Activated CD4-positive, alpha-beta T cell treated with anti-CD3 and anti-CD28 coated beads, Interleukin-2, amount 10 ng/mL, durations not matched to agents 7 days and 5 days (primary cell): ENCODE measurements at regions not wholly inside any gene's neighbourhood (a gene's known extent, or its start where the extent isn't known, plus 50 kb on each side); places are given as distances from the start of the nearest gene placed in this dataset.
"Not testable (repeated sequence)": the region's sequence is repeated elsewhere in the genome, so short reads cannot be mapped to it uniquely, and the experiment has no call there.

Source experiments
- CTCF ChIA-PET: fragments of 350-600 bp; sonication (Branson Sonifier 250); formaldehyde crosslinking; loops from one replicate; lab custom pipeline; 2021; ENCODE audit warnings: antibody characterized with exemption; lab: Charles Lee
- POLR2A ChIA-PET: fragments of 350-600 bp; sonication (Branson Sonifier 250); formaldehyde crosslinking; loops from one replicate; lab custom pipeline; 2021; ENCODE audit warnings: antibody characterized with exemption; lab: Charles Lee
- DNase-seq: peaks from one replicate; pipeline ENCODE4 v3.0.0-alpha.2; 2020
- H3K27ac Mint-ChIP-seq: one replicate; pipeline ENCODE4 v1.8.0; 2021; ENCODE audit warnings: mild to moderate bottlenecking, moderate library complexity, mixed read lengths
- H3K27me3 Mint-ChIP-seq: one replicate; pipeline ENCODE4 v1.8.0; 2021; ENCODE audit warnings: mixed read lengths
- H3K36me3 Mint-ChIP-seq: one replicate; pipeline ENCODE4 v1.8.0; 2021; ENCODE audit warnings: low read depth, mixed read lengths
- H3K4me1 Mint-ChIP-seq: one replicate; pipeline ENCODE4 v1.8.0; 2021; ENCODE audit warnings: mixed read lengths
- H3K4me3 Mint-ChIP-seq: one replicate; pipeline ENCODE4 v1.8.0; 2021; ENCODE audit warnings: mild to moderate bottlenecking, moderate library complexity, mixed read lengths
- H3K9me3 Mint-ChIP-seq: one replicate; pipeline ENCODE4 v1.8.0; 2021; ENCODE audit warnings: mixed read lengths

DNA sequence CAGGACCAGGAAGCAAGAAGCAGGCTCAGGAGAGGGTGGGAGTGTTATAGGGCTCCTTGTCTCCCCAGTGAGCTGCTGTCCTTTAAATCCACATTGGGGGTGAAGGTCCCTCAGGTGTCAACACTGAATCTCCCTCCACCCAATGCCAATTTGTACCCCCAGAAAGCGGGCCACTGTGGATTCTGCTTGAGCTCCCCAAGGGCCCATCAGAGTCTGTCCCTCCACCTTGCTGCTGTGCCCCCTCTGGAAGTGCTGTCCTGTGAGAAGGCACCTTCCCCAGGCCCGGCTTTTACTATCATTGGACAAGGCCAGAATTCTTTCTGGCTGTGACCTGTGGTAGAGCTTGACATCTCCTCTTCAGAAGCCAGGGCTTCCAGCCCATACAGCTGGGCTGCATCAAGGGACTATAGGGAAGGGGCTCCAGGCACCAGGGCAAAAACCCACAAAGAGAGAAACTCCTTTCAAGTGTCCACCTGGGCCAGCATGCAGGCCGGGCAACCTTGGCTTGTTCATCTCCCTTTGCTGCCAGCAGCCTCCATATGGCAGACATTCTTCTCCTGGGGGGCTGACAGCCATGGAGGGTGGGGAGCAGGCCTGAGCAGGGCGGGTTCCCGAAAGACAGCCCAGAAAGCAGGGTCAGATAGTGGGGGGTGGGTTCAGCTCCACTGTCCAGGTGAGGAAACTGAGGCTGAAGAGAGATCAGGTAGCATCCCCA is 63.7 kb upstream of the TAMM41 start:
- H3K36me3 Mint-ChIP-seq, H3K27me3 Mint-ChIP-seq, H3K27ac Mint-ChIP-seq, H3K9me3 Mint-ChIP-seq, CTCF ChIA-PET, H3K4me1 Mint-ChIP-seq, H3K4me3 Mint-ChIP-seq, DNase-seq: not testable (repeated sequence)
- POLR2A ChIA-PET: interaction anchor here (0.6 kb wide), 1 partner anchor 522 kb away, joined by 4 read pairs; no protein-coding TSS in a partner anchor

DNA sequence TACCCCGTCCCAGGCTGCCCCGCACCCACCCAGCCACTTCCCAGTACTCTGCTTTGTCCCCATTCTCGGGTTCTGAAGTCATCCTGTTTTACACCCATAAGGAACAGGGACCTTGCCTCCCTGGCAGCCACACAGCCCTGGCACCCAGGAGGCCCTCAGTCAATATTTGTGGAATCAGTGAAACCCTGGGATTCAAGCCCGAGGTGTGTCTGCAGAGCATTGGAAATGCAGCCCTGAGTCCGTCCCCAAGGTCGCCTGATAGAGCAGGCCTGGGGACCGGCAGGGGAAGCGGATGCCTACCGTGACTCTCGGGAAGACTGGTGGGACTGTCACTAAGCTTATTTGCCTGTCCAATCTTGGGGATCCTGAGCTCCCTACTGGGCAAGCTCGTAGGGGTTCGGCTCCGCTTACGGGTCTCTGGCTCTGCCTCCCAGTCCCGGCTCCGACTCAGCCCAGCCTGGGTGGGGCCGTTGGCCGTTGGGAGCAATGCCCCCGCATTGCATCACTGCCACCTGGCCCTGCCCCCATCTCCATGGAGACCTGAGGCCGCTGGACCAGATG is 64.4 kb upstream of the TAMM41 start:
- Mint-ChIP-seq H3K4me1 (peaks cover 2% of the 10 kb centered on the region), H3K36me3 (no peaks in the 10 kb centered on the region), H3K27ac (no peak overlapping the region), H3K9me3 (no peaks in the 10 kb centered on the region), H3K4me3 (no peak overlapping the region), H3K27me3 (no peaks in the 10 kb centered on the region)
- ChIA-PET POLR2A (no interaction called here), CTCF (no interaction called here)
- DNase-seq: no peak

DNA sequence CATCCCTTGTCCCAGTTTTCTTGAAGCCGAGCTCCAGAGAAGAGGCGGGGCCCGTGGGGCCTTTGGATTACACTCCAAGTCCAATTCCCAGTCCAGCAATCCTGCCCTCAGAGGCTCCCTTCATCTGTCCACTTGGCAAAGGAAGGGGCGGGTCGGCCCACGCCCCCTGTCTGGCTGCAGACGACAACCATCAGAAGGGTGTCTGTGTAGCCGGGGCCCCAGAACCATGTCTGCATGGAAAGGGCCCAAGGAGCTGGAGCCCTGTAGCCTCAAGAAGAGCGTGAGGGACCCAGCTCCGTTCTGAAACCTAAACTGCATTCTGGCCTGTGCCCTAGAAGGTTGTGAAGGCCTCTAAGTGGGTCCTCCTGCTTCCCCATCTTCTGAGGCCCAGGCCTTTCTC is 65.2 kb upstream of the TAMM41 start:
- H3K27me3 Mint-ChIP-seq, POLR2A ChIA-PET, CTCF ChIA-PET, H3K36me3 Mint-ChIP-seq, DNase-seq, H3K9me3 Mint-ChIP-seq, H3K4me1 Mint-ChIP-seq, H3K4me3 Mint-ChIP-seq, H3K27ac Mint-ChIP-seq: not testable (repeated sequence)

DNA sequence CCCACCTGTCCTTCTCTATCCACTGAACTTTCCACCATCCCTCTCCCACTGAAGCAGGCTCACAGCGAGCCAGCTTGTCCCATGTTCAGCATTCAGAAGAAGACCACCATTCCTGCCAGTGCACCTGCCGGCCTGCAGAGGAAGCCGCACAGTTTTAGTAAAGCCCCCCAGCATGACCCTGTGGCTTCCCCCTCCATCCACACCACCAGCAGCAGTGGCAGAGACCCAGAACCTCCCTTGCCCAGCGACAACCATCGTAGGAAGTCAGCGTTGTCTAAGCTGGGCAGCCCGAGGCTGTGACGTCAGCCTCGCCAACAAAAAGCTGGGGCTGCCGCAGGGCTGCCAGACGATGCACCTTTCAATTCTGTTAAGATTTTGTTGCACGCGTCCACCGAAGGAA is 66.6 kb upstream of the TAMM41 start:
- Mint-ChIP-seq H3K27ac (no peak overlapping the region), H3K9me3 (no peaks in the 10 kb centered on the region), H3K4me3 (no peak overlapping the region), H3K27me3 (no peaks in the 10 kb centered on the region), H3K4me1 (peaks cover 2% of the 10 kb centered on the region), H3K36me3 (no peaks in the 10 kb centered on the region)
- no peak for DNase-seq
- ChIA-PET POLR2A (no interaction called here), CTCF (no interaction called here)

DNA sequence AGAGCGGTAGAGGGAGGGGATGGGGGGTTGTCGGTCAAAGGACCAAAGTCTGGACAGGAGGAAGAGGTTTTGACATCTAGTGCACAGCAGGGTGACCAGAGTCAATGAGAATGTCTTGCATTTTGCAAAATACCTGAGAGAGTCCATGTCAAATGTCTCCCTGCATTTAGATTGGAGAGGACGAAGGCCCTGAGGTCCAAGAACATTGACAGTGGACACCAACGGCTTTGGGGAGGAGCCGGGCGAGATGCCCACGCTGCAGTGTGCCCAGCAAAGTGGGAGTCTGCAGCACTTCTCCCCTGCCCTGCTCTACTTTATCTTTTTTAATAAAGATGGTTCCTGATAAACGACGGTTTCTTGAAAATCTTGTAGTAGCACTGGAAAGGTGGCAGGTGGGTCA is 67.4 kb upstream of the TAMM41 start:
- H3K27me3 Mint-ChIP-seq: no peaks in the 10 kb centered on the region
- H3K9me3 Mint-ChIP-seq: no peaks in the 10 kb centered on the region
- no peak for DNase-seq
- no peak overlapping the region for H3K27ac Mint-ChIP-seq
- no peaks in the 10 kb centered on the region for H3K36me3 Mint-ChIP-seq
- ChIA-PET CTCF (no interaction called here), POLR2A (no interaction called here)
- H3K4me3 Mint-ChIP-seq: no peak overlapping the region
- H3K4me1 Mint-ChIP-seq: peaks cover 2% of the 10 kb centered on the region

DNA sequence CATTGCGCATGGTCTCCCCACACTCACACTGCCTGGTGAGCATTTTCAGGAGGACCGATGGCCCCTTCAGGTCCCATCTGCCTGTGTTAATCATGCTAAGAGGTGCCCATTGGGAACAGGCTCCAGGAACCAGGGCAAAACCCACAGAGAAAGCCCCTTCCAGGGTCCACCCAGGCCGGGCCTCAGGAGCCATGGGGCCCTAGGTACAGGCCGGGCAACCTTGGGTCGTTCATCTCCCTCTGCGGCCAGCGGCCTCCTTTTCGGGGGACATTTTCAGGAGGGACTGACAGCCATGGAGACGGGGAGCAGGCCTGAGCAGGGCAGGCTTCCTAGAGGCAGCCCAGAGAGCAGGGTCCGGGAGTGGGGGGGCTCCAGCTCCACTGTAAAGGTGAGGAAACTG is 68.0 kb upstream of the TAMM41 start:
- Mint-ChIP-seq H3K9me3 (no peaks in the 10 kb centered on the region), H3K27ac (no peak overlapping the region), H3K36me3 (no peaks in the 10 kb centered on the region), H3K4me1 (no peaks in the 10 kb centered on the region), H3K4me3 (no peak overlapping the region), H3K27me3 (peaks cover 3% of the 10 kb centered on the region)
- no peak for DNase-seq
- ChIA-PET POLR2A (no interaction called here), CTCF (no interaction called here)

DNA sequence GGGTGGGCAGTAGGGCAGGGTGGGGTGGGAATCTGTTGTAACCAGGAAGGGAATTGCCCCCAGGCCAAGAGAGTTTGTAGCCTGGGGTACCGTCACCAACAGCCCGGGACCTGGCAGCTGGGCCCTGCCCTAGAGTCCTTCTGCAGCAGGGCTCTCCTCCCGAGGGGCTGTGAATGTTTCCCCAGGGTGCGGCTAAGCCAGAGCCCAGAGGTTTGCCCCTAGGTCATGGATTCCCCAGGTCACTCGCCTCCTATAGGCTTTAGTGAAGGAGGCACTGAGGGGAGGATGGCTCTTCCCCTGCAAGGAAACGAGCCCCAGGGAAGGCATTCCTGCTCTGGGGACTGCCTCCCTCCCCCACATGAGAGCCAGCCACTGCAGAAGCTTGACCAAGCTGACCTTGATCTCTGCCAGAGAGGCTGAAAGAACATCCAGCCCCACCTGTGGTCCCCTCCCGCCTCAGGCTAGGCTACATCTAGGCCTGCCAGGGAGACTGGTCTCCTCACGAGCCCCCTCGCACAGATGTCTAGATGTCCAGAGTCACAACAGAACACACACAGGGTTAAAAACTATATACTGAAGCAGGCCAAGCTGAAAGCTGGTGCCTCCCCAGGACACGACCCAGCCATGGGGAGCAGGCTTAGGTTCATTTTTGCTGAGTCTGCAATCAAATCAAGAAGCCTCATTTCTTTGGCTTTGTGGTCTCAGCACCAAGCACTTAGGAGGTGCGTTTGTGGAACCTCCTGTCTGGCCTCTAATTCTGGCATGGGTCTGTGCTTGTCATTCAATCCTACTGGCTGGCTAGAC is 69.1 kb upstream of the TAMM41 start:
- no peak overlapping the region for H3K27ac Mint-ChIP-seq
- H3K9me3 Mint-ChIP-seq: no peaks in the 10 kb centered on the region
- H3K4me3 Mint-ChIP-seq: no peak overlapping the region
- ChIA-PET POLR2A (no interaction called here), CTCF (interaction anchor here (0.6 kb wide), 1 partner anchor 64 kb away, joined by 3 read pairs; no protein-coding TSS in a partner anchor)
- no peak for DNase-seq
- no peaks in the 10 kb centered on the region for H3K4me1 Mint-ChIP-seq
- no peaks in the 10 kb centered on the region for H3K36me3 Mint-ChIP-seq
- peaks cover 4% of the 10 kb centered on the region for H3K27me3 Mint-ChIP-seq

DNA sequence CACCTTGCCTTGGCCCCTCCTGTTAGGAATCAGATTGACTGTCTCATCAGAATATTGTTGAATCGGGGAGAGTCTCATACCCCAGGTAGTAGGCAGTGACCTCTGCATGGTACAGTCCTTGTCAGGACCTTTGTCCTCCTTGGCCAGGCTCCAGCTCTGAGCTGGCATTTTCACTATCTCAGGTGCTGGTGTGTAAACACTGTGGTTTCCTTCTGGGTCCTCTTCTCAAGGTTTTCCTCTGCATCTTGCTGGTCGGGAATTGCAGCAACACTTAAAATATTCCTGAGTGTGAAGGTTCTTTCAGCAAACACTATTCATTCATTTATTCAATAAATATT is 69.7 kb upstream of the TAMM41 start:
- DNase-seq, H3K4me3 Mint-ChIP-seq, POLR2A ChIA-PET, H3K4me1 Mint-ChIP-seq, H3K27me3 Mint-ChIP-seq, H3K36me3 Mint-ChIP-seq, H3K27ac Mint-ChIP-seq, H3K9me3 Mint-ChIP-seq: not testable (repeated sequence)
- CTCF ChIA-PET: interaction anchor here (0.6 kb wide), 1 partner anchor 64 kb away, joined by 3 read pairs; no protein-coding TSS in a partner anchor

DNA sequence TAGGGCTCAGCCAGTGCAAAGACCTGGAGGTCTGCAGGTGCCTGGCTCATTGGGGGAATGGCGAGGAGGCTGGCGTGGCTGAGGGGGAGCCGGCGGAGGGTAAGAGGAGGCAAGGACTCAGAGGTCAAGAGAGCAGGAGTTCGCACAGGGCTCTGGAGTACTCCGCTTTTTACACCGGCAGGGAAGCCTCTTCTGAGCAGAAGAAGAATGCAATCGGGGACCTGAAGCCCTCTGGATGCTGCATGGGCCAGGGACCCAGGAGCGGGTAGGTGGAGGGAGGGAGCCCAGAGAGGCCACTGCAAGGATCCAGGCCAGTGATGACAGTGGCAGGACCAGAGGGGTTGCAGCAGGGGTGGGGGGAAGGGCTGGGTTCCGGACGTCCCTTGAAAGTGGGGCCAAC is 70.4 kb upstream of the TAMM41 start:
- Mint-ChIP-seq H3K9me3 (no peaks in the 10 kb centered on the region), H3K27ac (no peak overlapping the region), H3K4me3 (no peak overlapping the region), H3K27me3 (peaks cover 4% of the 10 kb centered on the region), H3K36me3 (no peaks in the 10 kb centered on the region), H3K4me1 (no peaks in the 10 kb centered on the region)
- no peak for DNase-seq
- ChIA-PET POLR2A (no interaction called here), CTCF (no interaction called here)

DNA sequence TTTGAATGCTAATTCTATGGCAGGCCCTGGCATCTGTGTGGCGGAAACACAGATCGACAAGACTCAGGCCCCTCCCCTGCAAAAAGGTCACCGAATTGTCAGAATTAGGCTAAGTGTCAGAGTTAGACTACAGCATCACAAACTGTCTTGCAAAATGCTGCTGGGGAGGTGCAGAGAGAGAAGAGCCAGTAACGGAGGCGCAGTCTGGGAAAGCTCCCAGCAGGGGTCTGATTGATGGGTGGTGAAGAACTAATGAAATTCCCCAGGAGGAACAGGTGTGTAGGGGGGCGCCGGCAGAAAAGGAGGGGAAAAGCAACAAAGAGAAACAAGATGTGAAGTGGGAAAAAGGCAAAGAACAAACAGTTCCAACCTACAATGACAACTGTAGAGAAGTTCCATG is 72.7 kb upstream of the TAMM41 start:
- POLR2A ChIA-PET: no interaction called here
- H3K9me3 Mint-ChIP-seq: no peaks in the 10 kb centered on the region
- H3K36me3 Mint-ChIP-seq: no peaks in the 10 kb centered on the region
- H3K27me3 Mint-ChIP-seq: peaks cover 7% of the 10 kb centered on the region
- CTCF ChIA-PET: no interaction called here
- no peaks in the 10 kb centered on the region for H3K4me1 Mint-ChIP-seq
- H3K4me3 Mint-ChIP-seq: no peak overlapping the region
- no peak overlapping the region for H3K27ac Mint-ChIP-seq
- DNase-seq: no peak

DNA sequence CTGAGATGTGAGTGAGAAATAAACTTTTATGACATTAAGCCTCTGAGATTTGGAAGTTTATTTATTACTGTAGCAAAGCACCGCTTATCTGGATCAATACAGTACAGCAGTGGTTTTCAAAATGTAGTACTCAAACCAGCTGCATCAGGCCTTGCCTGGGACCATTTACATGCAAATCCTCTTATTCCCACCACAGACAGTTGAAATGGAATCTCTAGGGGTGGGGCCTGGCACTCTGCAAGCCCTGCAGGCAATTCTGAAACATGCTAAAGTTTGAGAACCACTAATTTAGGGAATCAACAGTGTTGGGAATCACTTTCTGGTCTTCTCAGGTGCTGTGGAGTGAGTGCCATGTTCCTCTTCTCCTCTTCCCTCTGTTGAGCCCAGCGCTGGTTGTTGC is 77.8 kb upstream of the TAMM41 start:
- ChIA-PET POLR2A (no interaction called here), CTCF (no interaction called here)
- Mint-ChIP-seq H3K27ac (no peak overlapping the region), H3K36me3 (no peaks in the 10 kb centered on the region), H3K4me1 (no peaks in the 10 kb centered on the region), H3K9me3 (no peaks in the 10 kb centered on the region), H3K27me3 (peaks cover 7% of the 10 kb centered on the region), H3K4me3 (no peak overlapping the region)
- no peak for DNase-seq

DNA sequence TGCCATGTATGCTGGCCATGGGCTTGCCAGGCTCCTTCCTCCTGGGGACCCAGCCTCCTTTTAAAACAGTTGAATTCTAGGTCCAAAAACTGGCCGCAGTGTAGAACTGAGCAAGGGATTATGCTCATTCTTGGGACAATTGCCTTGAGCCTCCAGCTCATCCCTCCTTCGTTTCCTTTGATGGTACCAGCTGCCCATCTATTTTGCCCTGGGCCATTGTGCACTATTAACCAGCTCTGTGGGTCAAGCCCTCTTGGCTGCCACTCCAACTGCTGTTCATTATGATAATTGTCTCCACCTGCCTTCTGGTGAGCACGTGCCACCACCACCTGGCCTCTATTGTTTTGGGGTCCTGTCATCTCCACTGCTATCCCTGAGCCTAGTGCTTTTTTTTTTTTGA is 75.8 kb upstream of the SYN2 start:
- Mint-ChIP-seq H3K4me1 (no peaks in the 10 kb centered on the region), H3K27me3 (peaks cover 5% of the 10 kb centered on the region), H3K27ac (no peak overlapping the region), H3K4me3 (no peak overlapping the region), H3K36me3 (no peaks in the 10 kb centered on the region), H3K9me3 (no peaks in the 10 kb centered on the region)
- no peak for DNase-seq
- ChIA-PET POLR2A (no interaction called here), CTCF (no interaction called here)

DNA sequence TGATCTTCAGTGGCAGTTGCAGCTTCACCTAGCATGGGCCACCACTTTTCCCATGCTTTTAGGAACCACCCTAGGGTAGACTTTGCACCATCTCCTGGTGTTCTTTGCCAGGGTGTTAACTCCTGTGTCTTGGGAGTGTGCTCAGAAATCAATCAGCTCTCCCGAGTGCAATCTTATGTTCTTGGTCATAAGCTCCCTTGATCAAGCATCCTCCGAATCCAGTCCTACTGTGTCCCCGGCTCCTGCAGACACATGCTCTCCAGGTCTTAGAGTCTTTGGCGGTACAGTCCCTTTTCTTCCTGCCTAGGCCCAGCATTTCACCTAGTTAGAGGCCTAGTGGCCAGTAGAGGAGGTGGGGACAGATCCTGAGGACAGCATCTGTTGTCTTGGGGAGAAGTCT is 74.7 kb upstream of the SYN2 start:
- no peak overlapping the region for H3K4me3 Mint-ChIP-seq
- no peaks in the 10 kb centered on the region for H3K4me1 Mint-ChIP-seq
- POLR2A ChIA-PET: no interaction called here
- no peaks in the 10 kb centered on the region for H3K36me3 Mint-ChIP-seq
- CTCF ChIA-PET: no interaction called here
- H3K27me3 Mint-ChIP-seq: peaks cover 4% of the 10 kb centered on the region
- no peak overlapping the region for H3K27ac Mint-ChIP-seq
- DNase-seq: no peak
- H3K9me3 Mint-ChIP-seq: no peaks in the 10 kb centered on the region
